Umbilical cord (tissue), 1 donor: ENCODE measurements at regions not wholly inside any gene's neighbourhood (a gene's known extent, or its start where the extent isn't known, plus 50 kb on each side); places are given as distances from the start of the nearest gene placed in this dataset.

ENCODE experiments used
- DNase-seq: peaks from one replicate; pipeline ENCODE4 v3.0.0-alpha.2; 2015; ENCODE audit warnings: low spot score

DNA sequence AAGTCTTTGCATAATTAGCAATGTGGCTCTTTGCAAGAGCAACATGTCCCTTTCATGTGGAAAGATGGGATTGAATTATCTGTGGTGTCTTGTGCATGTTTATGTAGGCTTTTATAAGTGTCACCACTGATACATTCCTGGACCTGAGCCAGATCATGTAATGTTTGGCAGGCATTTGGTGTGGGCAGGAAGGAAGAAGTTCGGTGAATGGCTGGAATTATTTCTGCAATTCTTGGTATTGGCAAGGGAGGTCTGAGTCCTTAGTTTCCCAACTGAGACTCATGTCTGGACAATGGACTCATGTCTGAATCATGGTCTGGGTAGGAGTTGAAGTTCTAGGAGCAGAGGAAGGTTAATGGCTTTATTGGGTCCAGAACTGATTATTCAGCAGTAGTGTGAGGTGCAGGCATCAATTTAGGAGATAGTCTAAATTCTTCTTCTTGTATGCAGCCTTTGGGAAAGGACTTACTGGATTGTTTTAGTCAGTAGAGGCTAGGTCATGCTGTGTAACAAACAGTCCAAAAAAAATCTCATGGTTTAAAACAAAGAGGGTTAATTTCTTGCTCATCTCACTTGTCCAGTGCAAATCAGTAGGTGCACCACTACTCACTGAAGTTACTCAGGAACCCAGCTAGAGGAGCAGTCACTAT is 186.5 kb upstream of the LHX5 start:
- no peak for DNase-seq

GRCh38 chr12:113655919-113656318 is 184.2 kb upstream of the LHX5 start:
- DNase-seq = no peak

DNA sequence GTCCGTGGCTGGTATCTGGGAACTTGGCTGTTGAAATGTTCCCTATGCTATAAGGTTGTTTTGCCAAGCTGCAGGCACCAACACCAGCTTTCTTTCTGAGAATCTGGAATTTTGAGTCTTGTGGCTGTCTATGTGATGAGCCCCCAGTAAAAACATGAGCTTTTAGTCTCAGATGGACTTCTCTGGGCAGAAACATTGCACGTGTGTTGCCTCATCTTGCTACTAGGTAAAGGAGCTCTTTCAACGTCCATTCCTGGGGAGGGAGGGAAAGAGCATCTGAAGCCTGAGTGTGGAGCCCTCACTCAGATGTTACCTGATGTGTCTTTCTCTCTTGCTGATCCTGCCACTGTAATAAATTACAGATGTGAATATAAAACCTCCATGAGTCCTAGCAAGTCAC is 183.8 kb upstream of the LHX5 start:
- DNase-seq = no peak

DNA sequence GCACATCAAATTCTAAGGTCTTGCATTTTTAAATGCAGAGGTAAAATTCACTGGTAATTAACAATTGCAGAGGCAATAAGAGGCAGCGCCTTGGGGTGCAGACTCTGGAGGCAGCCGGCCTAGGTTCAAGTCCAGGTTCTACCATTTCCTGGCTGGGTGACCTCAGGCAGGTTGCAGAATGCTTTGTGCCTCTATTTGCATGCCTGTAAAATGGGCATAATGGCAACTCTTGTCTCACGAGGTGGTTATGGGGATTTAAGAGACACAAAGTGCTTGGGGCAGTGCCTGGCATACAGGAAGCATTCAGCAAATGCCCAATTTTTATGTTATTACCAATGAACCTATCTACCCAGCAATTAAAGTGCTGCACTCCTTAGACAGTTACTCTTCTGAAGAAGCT is 180.0 kb upstream of the LHX5 start:
- no peak for DNase-seq

- DNase-seq = no peak
Observed at GRCh38 chr12:113650476-113650875, 178.8 kb upstream of the LHX5 start.

DNA sequence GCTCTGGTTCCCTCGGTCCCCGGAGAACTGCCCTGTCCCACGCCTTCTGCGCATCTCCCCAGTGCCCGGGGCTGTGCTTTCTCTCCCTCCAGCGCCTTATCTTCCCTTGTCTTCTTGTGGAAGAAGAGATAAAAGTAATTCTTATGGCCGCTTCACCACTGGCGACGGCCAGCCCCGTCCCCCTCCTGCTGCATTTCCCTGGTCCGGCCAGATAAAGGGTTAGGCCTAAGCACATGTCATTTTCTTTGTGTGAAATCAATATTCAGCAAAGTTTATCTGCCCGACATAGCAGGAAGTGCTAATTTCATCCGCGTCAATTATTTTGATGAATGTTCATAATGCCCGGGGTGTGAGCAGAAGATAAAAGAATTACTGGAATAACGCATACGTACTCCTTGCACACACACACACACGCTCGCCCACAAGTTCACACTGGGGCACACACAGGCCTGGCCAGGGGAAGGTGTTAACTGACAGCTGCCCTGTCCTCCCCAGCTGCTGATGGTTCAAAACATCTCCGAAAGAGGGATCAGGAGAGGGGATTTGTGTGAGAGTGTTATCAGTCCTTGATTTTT is 177.7 kb upstream of the LHX5 start:
- DNase-seq = no peak

DNA sequence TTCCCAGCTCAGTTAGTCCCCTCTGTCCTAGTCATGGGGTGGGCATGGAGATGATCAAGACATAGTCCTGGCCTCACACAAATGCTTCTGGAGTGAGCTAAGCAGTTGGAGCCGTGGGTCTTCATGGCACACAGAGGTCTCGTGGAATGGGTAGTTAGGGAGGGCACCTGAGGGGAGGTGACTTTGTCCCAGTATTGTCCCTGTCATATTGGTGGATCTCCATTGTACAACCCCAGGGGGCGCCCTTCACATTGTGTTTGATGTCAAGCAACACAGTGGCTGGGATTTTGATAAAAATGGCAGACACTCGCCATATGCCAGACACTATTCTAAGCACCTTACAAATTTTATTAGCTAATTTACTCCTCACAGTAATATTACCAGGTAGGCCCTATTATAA is 175.4 kb upstream of the LHX5 start:
- DNase-seq = no peak

DNA sequence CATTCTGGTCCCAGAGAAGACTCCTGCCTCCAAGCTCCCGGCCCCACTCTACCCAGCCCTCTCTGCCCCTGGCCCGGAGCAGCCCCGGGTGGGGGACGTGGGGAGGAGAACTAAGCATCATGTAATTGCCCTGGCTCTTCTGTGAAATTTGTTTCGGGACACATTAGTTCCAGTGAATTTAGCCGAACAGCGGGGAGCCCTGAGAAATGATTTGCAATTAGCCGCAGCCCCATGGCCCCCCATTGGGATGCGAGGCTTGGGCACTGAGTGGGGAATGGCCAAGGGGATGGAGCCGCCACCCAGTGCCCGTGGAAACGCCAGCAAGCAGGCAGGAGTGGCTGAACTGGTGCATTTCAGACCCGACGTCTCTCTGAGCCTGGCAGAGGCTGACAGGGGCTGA is 173.9 kb upstream of the LHX5 start:
- no peak for DNase-seq

DNA sequence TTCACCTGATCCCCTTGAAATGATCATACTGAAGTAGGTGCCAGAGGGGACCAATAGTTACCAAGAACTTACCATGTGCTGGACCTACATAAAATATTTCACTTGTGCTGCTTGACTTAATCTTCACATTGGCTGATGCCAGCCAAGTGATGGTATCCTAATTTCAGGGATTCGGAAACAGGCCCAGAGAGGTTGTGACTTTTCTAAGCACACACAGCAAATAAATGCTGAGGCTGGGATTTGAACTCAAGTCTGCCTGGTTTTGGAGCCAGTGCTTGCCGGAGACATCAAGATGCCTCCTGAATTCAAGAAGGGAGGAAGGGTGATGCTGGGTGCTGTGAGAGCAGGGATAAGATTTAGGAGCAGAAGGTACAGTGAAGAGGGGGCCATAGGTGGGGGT is 173.5 kb upstream of the LHX5 start:
- no peak for DNase-seq

GRCh38 chr12:113643177-113643974 is 171.7 kb upstream of the LHX5 start:
- no peak for DNase-seq

- DNase-seq = no peak
Observed at GRCh38 chr12:113642672-113643071, 171.0 kb upstream of the LHX5 start.

DNA sequence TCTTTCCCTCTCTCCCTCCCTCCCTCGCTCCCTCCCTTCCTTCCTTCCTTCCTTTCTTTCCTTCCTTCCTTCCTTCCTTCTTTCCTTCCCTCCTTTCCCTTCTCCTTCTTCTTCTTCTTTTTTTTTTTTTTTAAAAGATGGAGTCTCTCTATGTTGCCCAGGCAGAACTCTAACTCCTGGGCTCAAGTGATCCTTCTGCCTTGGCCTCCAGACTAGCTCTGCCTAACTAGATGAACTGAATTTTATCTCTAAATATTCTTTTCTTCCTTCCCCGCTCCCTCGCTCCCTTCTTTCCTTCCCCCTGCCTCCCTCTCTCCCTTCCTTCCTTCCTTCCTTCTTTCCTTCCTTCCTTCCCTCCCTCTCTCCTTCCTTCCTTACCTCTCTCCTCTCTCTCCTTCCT is 170.5 kb upstream of the LHX5 start:
- no peak for DNase-seq

DNA sequence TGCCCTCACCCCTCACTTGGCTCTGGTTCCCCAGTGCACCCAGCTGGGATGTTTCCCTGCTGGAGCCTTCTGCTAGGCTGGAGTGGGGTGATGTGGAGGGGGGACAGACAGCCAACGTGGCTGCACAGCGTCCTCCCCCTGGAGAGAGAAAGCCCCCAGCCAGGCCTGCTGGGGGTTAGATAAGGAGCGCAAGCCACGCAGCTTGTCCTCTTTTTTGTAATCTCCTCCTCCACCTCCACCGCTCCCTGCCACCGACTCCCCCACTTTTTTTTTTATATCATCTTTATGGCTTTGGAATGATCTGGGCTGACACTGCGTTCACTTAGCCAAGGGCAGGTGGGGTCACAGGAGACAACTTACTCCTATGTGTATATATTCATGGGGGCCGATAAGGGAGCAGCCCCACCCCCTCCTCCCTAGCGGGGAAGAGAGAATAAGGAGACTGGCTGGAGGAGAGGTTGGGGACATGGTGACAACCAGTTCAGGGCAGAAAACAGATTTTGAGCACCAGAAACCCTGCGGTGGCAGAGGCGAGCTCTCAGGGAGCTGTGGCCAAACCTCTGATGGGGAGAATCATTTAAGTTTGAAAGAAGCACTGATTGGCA is 169.9 kb upstream of the LHX5 start:
- DNase-seq = no peak

DNA sequence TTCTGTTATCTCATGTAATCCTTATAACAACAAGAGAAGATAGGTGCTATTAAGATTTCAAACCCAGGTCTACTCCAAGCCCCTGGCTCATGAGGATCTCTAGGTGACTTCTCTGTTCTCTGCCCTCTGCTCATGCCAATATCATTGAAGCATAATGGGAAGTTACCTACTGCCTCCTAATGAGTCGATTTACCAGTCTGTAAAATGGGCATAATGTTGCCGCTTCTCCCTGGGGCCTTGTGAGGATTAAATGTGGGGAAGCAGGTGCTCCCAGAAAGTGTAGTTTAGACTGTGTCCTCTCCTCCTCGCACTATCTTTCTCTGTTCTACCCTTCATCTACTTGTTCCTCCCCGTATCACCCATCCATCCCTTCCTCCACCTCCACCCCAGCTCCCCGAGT is 169.2 kb upstream of the LHX5 start:
- no peak for DNase-seq

- DNase-seq = no peak
Observed at GRCh38 chr12:113639474-113639873, 167.8 kb upstream of the LHX5 start.

GRCh38 chr12:113638460-113638775 is 166.7 kb upstream of the LHX5 start:
- no peak for DNase-seq

GRCh38 chr12:113634982-113635381 is 163.3 kb upstream of the LHX5 start:
- no peak for DNase-seq

DNA sequence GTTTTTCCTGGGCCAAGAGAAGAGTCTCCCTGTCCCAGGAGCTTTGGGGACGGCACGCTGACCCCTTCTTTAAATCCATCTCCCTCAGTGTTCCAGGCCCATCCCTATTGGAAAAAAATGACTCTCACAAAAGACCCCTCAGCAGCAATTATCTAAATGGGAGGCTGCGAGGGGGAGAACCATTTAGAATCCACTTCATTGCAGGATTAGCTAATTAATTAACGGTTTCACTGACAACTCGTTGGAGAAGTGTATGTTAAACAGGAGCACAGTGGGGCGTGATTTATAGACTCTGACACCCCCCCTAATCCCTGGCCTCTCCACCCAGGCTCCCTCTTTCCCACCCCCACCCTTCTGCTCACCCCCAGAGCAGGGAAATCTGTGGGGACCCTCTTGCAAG is 162.8 kb upstream of the LHX5 start:
- DNase-seq = no peak

GRCh38 chr12:113633678-113634332 is 162.1 kb upstream of the LHX5 start:
- DNase-seq = no peak

DNA sequence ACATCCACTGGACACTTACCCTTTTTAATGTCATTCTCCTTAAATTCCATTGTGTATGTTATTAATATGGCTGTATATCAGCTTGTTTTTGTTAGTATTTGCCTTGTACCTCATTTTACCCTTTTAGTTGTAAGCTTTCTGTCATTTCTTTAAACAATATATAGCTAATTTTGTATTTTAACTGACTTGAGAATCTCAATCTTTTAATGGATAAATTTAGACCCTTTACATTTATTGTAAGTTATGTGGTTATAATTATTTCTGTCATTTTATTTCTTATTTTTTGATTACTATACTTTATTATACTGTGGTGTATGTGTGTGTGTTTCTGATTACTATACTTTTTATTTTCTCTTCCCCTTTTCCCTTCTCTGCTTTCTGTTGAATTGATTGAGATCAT is 159.0 kb upstream of the LHX5 start:
- no peak for DNase-seq

DNA sequence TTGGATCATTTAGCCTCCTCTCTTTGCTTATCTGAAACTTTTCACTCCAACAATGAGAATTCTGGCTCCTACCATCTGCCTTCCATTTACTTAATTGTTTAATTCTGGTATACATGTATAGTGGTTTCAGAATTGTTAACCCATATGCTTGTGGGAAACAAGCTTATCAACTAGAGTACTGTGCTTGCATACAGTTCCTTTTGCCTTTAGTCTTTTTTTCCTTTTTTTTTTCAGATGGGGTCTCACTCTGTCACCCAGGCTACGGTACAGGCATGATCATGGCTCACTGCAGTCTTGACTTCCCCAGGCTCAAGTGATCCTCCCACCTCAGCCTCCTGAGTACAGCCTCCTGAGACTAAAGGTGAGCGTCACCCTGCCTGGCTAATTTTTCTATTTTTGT is 153.8 kb upstream of the LHX5 start:
- no peak for DNase-seq

DNA sequence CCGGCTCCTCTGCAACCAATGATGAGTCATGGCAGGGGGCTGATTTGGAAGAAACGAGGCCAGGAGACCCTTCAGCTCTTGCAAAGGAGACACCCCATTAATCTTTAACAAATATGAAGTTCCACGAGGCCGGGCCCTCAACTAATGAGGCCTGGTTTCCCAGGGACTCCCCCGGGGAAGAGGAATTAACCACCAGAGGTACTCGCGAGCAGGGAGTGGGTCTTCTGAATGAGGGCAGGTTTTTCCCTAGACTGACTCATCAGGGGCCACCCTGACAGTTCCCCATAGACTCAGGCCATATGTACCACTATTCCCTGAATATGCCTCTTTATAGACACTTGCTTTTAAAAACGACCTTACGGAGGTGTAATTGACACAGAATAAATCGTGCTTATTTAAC is 150.7 kb upstream of the LHX5 start:
- DNase-seq = no peak
